22Rv1 (cell line): ENCODE measurements at regions not wholly inside any gene's neighbourhood (a gene's known extent, or its start where the extent isn't known, plus 50 kb on each side); places are given as distances from the start of the nearest gene placed in this dataset.

Experiments
- H3K27ac ChIP-seq: fragments of 450-650 bp; 2 replicates; pipeline ENCODE4 v1.5.1; 2017
- ZFX ChIP-seq: fragments of 450-650 bp; IDR thresholded peaks from 2 replicates; pipeline ENCODE4 v1.6.1; 2017; ENCODE audit warnings: antibody characterized with exemption, borderline replicate concordance
- TF ChIP-seq, protein P1 (sequence below): fragments of 450-650 bp; IDR thresholded peaks from 2 replicates; pipeline ENCODE4 v1.5.1; 2017; ENCODE audit warnings: mild to moderate bottlenecking

- no peak overlapping the region for H3K27ac ChIP-seq
- TF ChIP-seq ZFX, result no peak
- TF ChIP-seq, protein P1, sequence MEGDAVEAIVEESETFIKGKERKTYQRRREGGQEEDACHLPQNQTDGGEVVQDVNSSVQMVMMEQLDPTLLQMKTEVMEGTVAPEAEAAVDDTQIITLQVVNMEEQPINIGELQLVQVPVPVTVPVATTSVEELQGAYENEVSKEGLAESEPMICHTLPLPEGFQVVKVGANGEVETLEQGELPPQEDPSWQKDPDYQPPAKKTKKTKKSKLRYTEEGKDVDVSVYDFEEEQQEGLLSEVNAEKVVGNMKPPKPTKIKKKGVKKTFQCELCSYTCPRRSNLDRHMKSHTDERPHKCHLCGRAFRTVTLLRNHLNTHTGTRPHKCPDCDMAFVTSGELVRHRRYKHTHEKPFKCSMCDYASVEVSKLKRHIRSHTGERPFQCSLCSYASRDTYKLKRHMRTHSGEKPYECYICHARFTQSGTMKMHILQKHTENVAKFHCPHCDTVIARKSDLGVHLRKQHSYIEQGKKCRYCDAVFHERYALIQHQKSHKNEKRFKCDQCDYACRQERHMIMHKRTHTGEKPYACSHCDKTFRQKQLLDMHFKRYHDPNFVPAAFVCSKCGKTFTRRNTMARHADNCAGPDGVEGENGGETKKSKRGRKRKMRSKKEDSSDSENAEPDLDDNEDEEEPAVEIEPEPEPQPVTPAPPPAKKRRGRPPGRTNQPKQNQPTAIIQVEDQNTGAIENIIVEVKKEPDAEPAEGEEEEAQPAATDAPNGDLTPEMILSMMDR, result no peak
Observed at GRCh38 chr12:68452078-68452715, 120.0 kb upstream of the MDM1 start.

- TF ChIP-seq, protein P1, result no peak
- TF ChIP-seq ZFX, result no peak
- no peak overlapping the region for H3K27ac ChIP-seq
Observed at GRCh38 chr12:68453278-68453677, 121.1 kb upstream of the MDM1 start.

- no peak for TF ChIP-seq ZFX
- TF ChIP-seq, protein P1, result no peak
- no peak overlapping the region for H3K27ac ChIP-seq
Observed at GRCh38 chr12:68453876-68454275, 121.7 kb upstream of the MDM1 start.

DNA sequence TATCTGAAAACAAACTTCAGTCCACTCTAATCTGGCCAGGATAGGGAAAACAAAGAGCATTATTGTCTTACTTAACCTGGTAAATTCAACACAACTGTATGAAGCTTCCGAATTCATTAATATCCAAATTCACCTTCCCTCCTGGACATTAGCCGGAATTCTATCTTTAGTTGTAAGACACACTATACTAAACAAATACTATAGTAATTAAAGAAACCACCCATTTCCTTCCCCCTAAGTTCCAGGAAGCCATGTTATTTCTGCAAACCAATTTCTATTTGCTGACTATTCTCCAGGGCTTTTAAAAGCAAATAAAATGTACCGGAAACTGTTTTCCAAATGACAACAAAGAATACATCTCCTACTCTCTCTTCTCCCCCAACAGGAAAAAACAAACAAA lies 122.7 kb upstream of the MDM1 start:
- TF ChIP-seq, protein P1, result no peak
- TF ChIP-seq ZFX, result no peak
- no peak overlapping the region for H3K27ac ChIP-seq

GRCh38 chr12:68455691-68456345 lies 123.7 kb upstream of the MDM1 start:
- H3K27ac ChIP-seq, result no peak overlapping the region
- TF ChIP-seq ZFX, result no peak
- TF ChIP-seq, protein P1, result no peak

- no peak overlapping the region for H3K27ac ChIP-seq
- TF ChIP-seq, protein P1, result no peak
- TF ChIP-seq ZFX, result no peak
Observed at GRCh38 chr12:68458866-68459265, 126.7 kb upstream of the MDM1 start.

GRCh38 chr12:68460236-68460635 lies 128.1 kb upstream of the MDM1 start:
- no peak overlapping the region for H3K27ac ChIP-seq
- TF ChIP-seq, protein P1, result no peak
- no peak for TF ChIP-seq ZFX
